ENCODE measurements at regions not wholly inside any gene's neighbourhood (a gene's known extent, or its start where the extent isn't known, plus 50 kb on each side); places are given as distances from the start of the nearest gene placed in this dataset.

DNA sequence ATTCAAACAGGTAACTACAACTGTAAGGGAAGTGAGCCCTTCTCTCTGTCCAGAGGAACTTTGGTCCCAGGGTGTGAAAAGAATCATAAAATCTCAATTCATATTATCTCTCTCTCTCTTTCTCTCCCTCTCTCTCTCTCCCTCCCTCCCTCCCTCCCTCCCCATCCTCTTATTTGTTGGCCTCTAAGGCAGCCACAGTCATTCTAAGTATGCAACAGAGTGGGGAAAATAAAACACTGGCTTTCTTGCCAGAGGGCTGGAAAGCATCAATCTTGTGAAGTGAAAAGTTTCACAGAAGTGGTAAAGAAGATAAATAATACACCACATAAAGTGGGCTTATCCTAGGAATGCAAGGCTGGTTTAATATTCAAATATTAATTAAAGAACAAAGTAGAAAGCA, 95.6 kb upstream of the KCNH7 start:
- Mint-ChIP-seq H3K4me3 (no peak overlapping the region), H3K4me1 (no peaks in the 10 kb centered on the region), H3K36me3 (no peaks in the 10 kb centered on the region), H3K9me3 (peaks cover 3 to 13% (median 8%) of the 10 kb centered on the region in 7 donors), H3K27ac (no peak overlapping the region), H3K27me3 (ENCODE audit: low read depth in 3 of 3) (peaks cover 0 to 2% (median 0%) of the 10 kb centered on the region in 3 donors)
- Histone ChIP-seq H3K9ac (ENCODE audit: insufficient read depth, low read length, poor library complexity, severe bottlenecking) (no peak overlapping the region), H3K27ac (ENCODE audit: low read depth in 1 of 2, low read length in 2 of 2) (no peak overlapping the region), H3K36me3 (replicated peaks in 1 of 2; ENCODE audit: control insufficient read depth in 1 of 2, insufficient read depth in 2 of 2, low read length in 2 of 2) (no peaks in the 10 kb centered on the region), H3K4me1 (ENCODE audit: control insufficient read depth in 1 of 2, insufficient read depth in 2 of 2, low read length in 2 of 2) (no peaks in the 10 kb centered on the region), H3K27me3 (ENCODE audit: control insufficient read depth in 2 of 2, insufficient read depth in 2 of 2, low read length in 2 of 2) (no peaks in the 10 kb centered on the region), H4K20me1 (ENCODE audit: insufficient read depth, low read length) (no peaks in the 10 kb centered on the region), H3K4me2 (replicated peaks; ENCODE audit: extremely low read depth, low read length, poor library complexity, severe bottlenecking) (no peak overlapping the region), H3K4me3 (replicated peaks in 1 of 3; ENCODE audit: low read depth in 2 of 3, low read length in 3 of 3) (no peak overlapping the region), H3K79me2 (ENCODE audit: insufficient read depth, low read length) (no peaks in the 10 kb centered on the region), H3K9me3 (replicated peaks in 1 of 2; ENCODE audit: control insufficient read depth in 1 of 2, insufficient read depth in 1 of 2, low read length in 2 of 2) (peaks cover 9 to 15% of the 10 kb centered on the region in 2 donors), H2AFZ (ENCODE audit: insufficient read depth, low read depth, low read length, poor library complexity, severe bottlenecking) (no peak overlapping the region)
- TF ChIP-seq, protein P1, sequence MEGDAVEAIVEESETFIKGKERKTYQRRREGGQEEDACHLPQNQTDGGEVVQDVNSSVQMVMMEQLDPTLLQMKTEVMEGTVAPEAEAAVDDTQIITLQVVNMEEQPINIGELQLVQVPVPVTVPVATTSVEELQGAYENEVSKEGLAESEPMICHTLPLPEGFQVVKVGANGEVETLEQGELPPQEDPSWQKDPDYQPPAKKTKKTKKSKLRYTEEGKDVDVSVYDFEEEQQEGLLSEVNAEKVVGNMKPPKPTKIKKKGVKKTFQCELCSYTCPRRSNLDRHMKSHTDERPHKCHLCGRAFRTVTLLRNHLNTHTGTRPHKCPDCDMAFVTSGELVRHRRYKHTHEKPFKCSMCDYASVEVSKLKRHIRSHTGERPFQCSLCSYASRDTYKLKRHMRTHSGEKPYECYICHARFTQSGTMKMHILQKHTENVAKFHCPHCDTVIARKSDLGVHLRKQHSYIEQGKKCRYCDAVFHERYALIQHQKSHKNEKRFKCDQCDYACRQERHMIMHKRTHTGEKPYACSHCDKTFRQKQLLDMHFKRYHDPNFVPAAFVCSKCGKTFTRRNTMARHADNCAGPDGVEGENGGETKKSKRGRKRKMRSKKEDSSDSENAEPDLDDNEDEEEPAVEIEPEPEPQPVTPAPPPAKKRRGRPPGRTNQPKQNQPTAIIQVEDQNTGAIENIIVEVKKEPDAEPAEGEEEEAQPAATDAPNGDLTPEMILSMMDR (IDR thresholded peaks at IDR 0.05), result no peak
- DNase-seq, result no peak
- intact Hi-C loops (cut with micrococcal nuclease), result no loop called here

GRCh38 chr2:162932416-162932815, 93.8 kb upstream of the KCNH7 start:
- no peak for DNase-seq
- Histone ChIP-seq H2AFZ (ENCODE audit: insufficient read depth, low read depth, low read length, poor library complexity, severe bottlenecking) (no peak overlapping the region), H4K20me1 (ENCODE audit: insufficient read depth, low read length) (no peaks in the 10 kb centered on the region), H3K9me3 (replicated peaks in 1 of 2; ENCODE audit: control insufficient read depth in 1 of 2, insufficient read depth in 1 of 2, low read length in 2 of 2) (peaks cover 0 to 6% of the 10 kb centered on the region in 2 donors), H3K4me1 (ENCODE audit: control insufficient read depth in 1 of 2, insufficient read depth in 2 of 2, low read length in 2 of 2) (peaks cover 2 to 7% of the 10 kb centered on the region in 2 donors), H3K27me3 (ENCODE audit: control insufficient read depth in 2 of 2, insufficient read depth in 2 of 2, low read length in 2 of 2) (no peaks in the 10 kb centered on the region), H3K36me3 (replicated peaks in 1 of 2; ENCODE audit: control insufficient read depth in 1 of 2, insufficient read depth in 2 of 2, low read length in 2 of 2) (no peaks in the 10 kb centered on the region), H3K9ac (ENCODE audit: insufficient read depth, low read length, poor library complexity, severe bottlenecking) (no peak overlapping the region), H3K27ac (ENCODE audit: low read depth in 1 of 2, low read length in 2 of 2) (no peak overlapping the region), H3K79me2 (ENCODE audit: insufficient read depth, low read length) (no peaks in the 10 kb centered on the region), H3K4me2 (replicated peaks; ENCODE audit: extremely low read depth, low read length, poor library complexity, severe bottlenecking) (no peak overlapping the region), H3K4me3 (replicated peaks in 1 of 3; ENCODE audit: low read depth in 2 of 3, low read length in 3 of 3) (no peak overlapping the region)
- H3K9me3 Mint-ChIP-seq, result peaks cover 0 to 7% (median 2%) of the 10 kb centered on the region in 7 donors
- H3K27me3 Mint-ChIP-seq (ENCODE audit: low read depth in 3 of 3), result peaks cover 0 to 2% (median 0%) of the 10 kb centered on the region in 3 donors
- H3K4me3 Mint-ChIP-seq, result no peak overlapping the region
- no peak overlapping the region for H3K27ac Mint-ChIP-seq
- H3K4me1 Mint-ChIP-seq, result peaks cover 7% of the 10 kb centered on the region
- no peaks in the 10 kb centered on the region for H3K36me3 Mint-ChIP-seq
- intact Hi-C loops (cut with micrococcal nuclease), result no loop called here
- TF ChIP-seq, protein P1 (IDR thresholded peaks at IDR 0.05), result no peak

All from CD14-positive monocyte (primary cell).